T-cell (primary cell): ENCODE measurements at regions not wholly inside any gene's neighbourhood (a gene's known extent, or its start where the extent isn't known, plus 50 kb on each side); places are given as distances from the start of the nearest gene placed in this dataset.
"Not testable (repeated sequence)": the region's sequence is repeated elsewhere in the genome, so short reads cannot be mapped to it uniquely, and the experiment has no call there.

ENCODE experiments used
- ATAC-seq, 4 experiments: fragments of 200-7000 bp in 3 of 4; fragments of 150-1000 bp in 1 of 4; cut with Tn5 transposase; replicated peaks in 1 of 4; 1 replicate in 3 of 4; 2 replicates in 1 of 4; pipeline ENCODE4 v1.10.0; 2021; ENCODE audit warnings: moderate library complexity in 3 of 4, mild to moderate bottlenecking in 2 of 4, moderate number of reproducible peaks in 1 of 4
- CTCF ChIA-PET, 2 donors: fragments of 300-600 bp; sonication (Branson Sonifier 250); formaldehyde crosslinking; loops; one replicate each; lab custom pipeline; 2022; ENCODE audit warnings: antibody characterized with exemption in 2 of 2; lab: Charles Lee
- POLR2A ChIA-PET, 2 donors: fragments of 300-600 bp; sonication (Branson Sonifier 250); formaldehyde crosslinking; loops; one replicate each; lab custom pipeline; 2022; ENCODE audit warnings: antibody characterized with exemption in 2 of 2; lab: Charles Lee
- DNase-seq, 35 experiments: peaks; one replicate each; pipeline versions ENCODE4 v3.0.0 to v3.0.0-alpha.2; 2013 to 2023
- H3K27ac ChIP-seq: one replicate; pipeline ENCODE4 v1.5.1; 2013; ENCODE audit warnings: low read length
- H3K27me3 ChIP-seq, 2 experiments: replicated peaks in 1 of 2; 1 replicate in 1 of 2; 2 replicates in 1 of 2; pipeline versions ENCODE4 v1.6.1 to v1.7.0; 2013; ENCODE audit warnings: low read length in 1 of 2, mixed read lengths in 1 of 2; ENCODE audit not compliant: control insufficient read depth in 2 of 2, insufficient read depth in 2 of 2; ENCODE audit errors: extremely low read depth in 1 of 2
- H3K36me3 ChIP-seq, 2 donors: 1 replicate in 1 of 2; 2 replicates in 1 of 2; pipeline versions ENCODE4 v1.6.1 to v1.7.0; 2013; ENCODE audit warnings: low read length in 1 of 2; ENCODE audit not compliant: control insufficient read depth in 2 of 2, insufficient read depth in 1 of 2; ENCODE audit errors: extremely low read depth in 1 of 2
- H3K4me1 ChIP-seq, 2 experiments: 1 replicate in 1 of 2; 2 replicates in 1 of 2; pipeline versions ENCODE4 v1.6.1 to v1.7.0; 2013; ENCODE audit warnings: low read length in 2 of 2, mixed read lengths in 1 of 2; ENCODE audit not compliant: insufficient read depth in 2 of 2, control insufficient read depth in 1 of 2; ENCODE audit errors: extremely low read depth in 1 of 2
- H3K4me3 ChIP-seq, 2 donors: 1 replicate in 1 of 2; 2 replicates in 1 of 2; pipeline versions ENCODE4 v1.5.1 to v1.7.0; 2013; ENCODE audit warnings: mild to moderate bottlenecking in 2 of 2, low read length in 1 of 2, moderate library complexity in 1 of 2; ENCODE audit not compliant: control insufficient read depth in 1 of 2; ENCODE audit errors: extremely low read depth in 1 of 2
- H3K9me3 ChIP-seq: 2 replicates; pipeline ENCODE4 v1.7.0; 2013
- H3K27ac Mint-ChIP-seq, 2 donors: one replicate each; pipeline ENCODE4 v1.8.0; 2020 to 2021; ENCODE audit warnings: mild to moderate bottlenecking in 2 of 2, mixed read lengths in 2 of 2
- H3K27me3 Mint-ChIP-seq, 2 donors: one replicate each; pipeline ENCODE4 v1.8.0; 2021 to 2022; ENCODE audit warnings: mixed read lengths in 2 of 2
- H3K36me3 Mint-ChIP-seq: one replicate; pipeline ENCODE4 v1.8.0; 2021; ENCODE audit warnings: mixed read lengths
- H3K4me1 Mint-ChIP-seq, 3 donors: one replicate each; pipeline ENCODE4 v1.8.0; 2020 to 2022; ENCODE audit warnings: mixed read lengths in 3 of 3, mild to moderate bottlenecking in 1 of 3
- H3K4me3 Mint-ChIP-seq, 3 donors: one replicate each; pipeline ENCODE4 v1.8.0; 2020 to 2022; ENCODE audit warnings: mild to moderate bottlenecking in 3 of 3, mixed read lengths in 3 of 3, moderate library complexity in 3 of 3
- H3K9me3 Mint-ChIP-seq, 3 donors: one replicate each; pipeline ENCODE4 v1.8.0; 2020 to 2022; ENCODE audit warnings: mixed read lengths in 3 of 3
- WGBS: methylation state at CpG from one replicate; pipeline ENCODE4 v1.1.5; 2013; ENCODE audit warnings: missing lambda C conversion rate; ENCODE audit not compliant: insufficient coverage; 5-methylcytosine and 5-hydroxymethylcytosine counted together

DNA sequence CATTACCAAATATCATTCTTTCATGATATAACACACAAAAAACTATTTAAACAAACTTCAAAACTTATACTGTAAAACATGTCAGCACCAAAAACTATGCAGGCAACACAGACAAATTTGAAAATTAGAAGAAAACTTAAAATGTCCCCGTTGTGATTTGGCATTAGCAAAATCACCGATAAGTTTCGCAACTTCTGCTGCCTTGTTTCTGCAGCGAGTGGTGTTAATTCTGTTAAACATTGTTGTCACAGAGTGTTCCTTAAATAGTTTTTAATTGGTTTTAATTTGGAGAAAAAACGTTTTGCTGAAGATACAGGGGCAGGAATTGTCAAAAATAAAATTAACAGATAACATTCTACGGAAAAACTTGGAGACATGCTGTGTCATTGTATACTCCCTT, 160.6 kb downstream of the RPLP1 start:
- Mint-ChIP-seq H3K36me3 (no peaks in the 10 kb centered on the region), H3K9me3 (no peaks in the 10 kb centered on the region), H3K27me3 (no peaks in the 10 kb centered on the region), H3K27ac (no peak overlapping the region), H3K4me3 (no peak overlapping the region), H3K4me1 (no peaks in the 10 kb centered on the region)
- Histone ChIP-seq H3K27ac (no peak overlapping the region), H3K9me3 (no peaks in the 10 kb centered on the region), H3K4me3 (no peak overlapping the region), H3K27me3 (no peaks in the 10 kb centered on the region), H3K4me1 (no peaks in the 10 kb centered on the region), H3K36me3 (no peaks in the 10 kb centered on the region)
- ChIA-PET CTCF (no interaction called here), POLR2A (no interaction called here)
- ATAC-seq (no peak), DNase-seq (no peak)
- WGBS = 95% methylated on average over 4 of the region's 6 CpGs

- H3K9me3 Mint-ChIP-seq = no peaks in the 10 kb centered on the region
Observed at GRCh38 chr15:69613988-69614387, 161.4 kb downstream of the RPLP1 start.

GRCh38 chr15:69615736-69616135, 163.1 kb downstream of the RPLP1 start:
- Mint-ChIP-seq H3K27me3 (no peaks in the 10 kb centered on the region), H3K9me3 (no peaks in the 10 kb centered on the region), H3K27ac (no peak overlapping the region), H3K4me1 (no peaks in the 10 kb centered on the region), H3K36me3 (no peaks in the 10 kb centered on the region), H3K4me3 (no peak overlapping the region)
- Histone ChIP-seq H3K4me3 (no peak overlapping the region), H3K27ac (no peak overlapping the region), H3K9me3 (no peaks in the 10 kb centered on the region), H3K36me3 (no peaks in the 10 kb centered on the region), H3K27me3 (no peaks in the 10 kb centered on the region), H3K4me1 (no peaks in the 10 kb centered on the region)
- ATAC-seq = no peak
- DNase-seq = no peak
- ChIA-PET POLR2A (no interaction called here), CTCF (no interaction called here)
- 93% methylated on average over 2 of the region's 5 CpGs for WGBS

More at GRCh38 chr15:69613988-69614387, 161.4 kb downstream of the RPLP1 start:
- Histone ChIP-seq H3K36me3 (no peaks in the 10 kb centered on the region), H3K27me3 (no peaks in the 10 kb centered on the region), H3K4me3 (no peak overlapping the region), H3K4me1 (no peaks in the 10 kb centered on the region), H3K27ac (no peak overlapping the region), H3K9me3 (no peaks in the 10 kb centered on the region)
- Mint-ChIP-seq H3K4me1 (no peaks in the 10 kb centered on the region), H3K27ac (no peak overlapping the region), H3K27me3 (no peaks in the 10 kb centered on the region), H3K4me3 (no peak overlapping the region), H3K36me3 (no peaks in the 10 kb centered on the region)
- DNase-seq (no peak), ATAC-seq (no peak)
- ChIA-PET CTCF (no interaction called here), POLR2A (no interaction called here)
- no CpG with 5 or more reads among the region's 2 CpGs for WGBS

- Mint-ChIP-seq H3K27me3 (no peaks in the 10 kb centered on the region), H3K9me3 (no peaks in the 10 kb centered on the region), H3K4me1 (no peaks in the 10 kb centered on the region), H3K27ac (no peak overlapping the region), H3K36me3 (no peaks in the 10 kb centered on the region), H3K4me3 (no peak overlapping the region)
- no peak overlapping the region for H3K27ac ChIP-seq
- H3K4me1 ChIP-seq = no peaks in the 10 kb centered on the region
- H3K27me3 ChIP-seq = no peaks in the 10 kb centered on the region
- no CpG with 5 or more reads among the region's 3 CpGs for WGBS
- POLR2A ChIA-PET = no interaction called here
- H3K4me3 ChIP-seq = no peak overlapping the region
- H3K9me3 ChIP-seq = no peaks in the 10 kb centered on the region
- CTCF ChIA-PET = no interaction called here
- H3K36me3 ChIP-seq = no peaks in the 10 kb centered on the region
- ATAC-seq (no peak), DNase-seq (no peak)
Observed at GRCh38 chr15:69616558-69616957, 163.9 kb downstream of the RPLP1 start.

- H3K27ac ChIP-seq, POLR2A ChIA-PET, H3K36me3 ChIP-seq, H3K4me1 ChIP-seq, CTCF ChIA-PET, H3K27me3 Mint-ChIP-seq, H3K27me3 ChIP-seq, H3K4me3 Mint-ChIP-seq, H3K9me3 Mint-ChIP-seq, H3K9me3 ChIP-seq, H3K4me1 Mint-ChIP-seq, DNase-seq, H3K4me3 ChIP-seq, H3K36me3 Mint-ChIP-seq, ATAC-seq, H3K27ac Mint-ChIP-seq: not testable (repeated sequence)
- WGBS = no CpG with 5 or more reads among the region's 4 CpGs
Observed at GRCh38 chr15:69617144-69617543, 164.5 kb downstream of the RPLP1 start.

DNA sequence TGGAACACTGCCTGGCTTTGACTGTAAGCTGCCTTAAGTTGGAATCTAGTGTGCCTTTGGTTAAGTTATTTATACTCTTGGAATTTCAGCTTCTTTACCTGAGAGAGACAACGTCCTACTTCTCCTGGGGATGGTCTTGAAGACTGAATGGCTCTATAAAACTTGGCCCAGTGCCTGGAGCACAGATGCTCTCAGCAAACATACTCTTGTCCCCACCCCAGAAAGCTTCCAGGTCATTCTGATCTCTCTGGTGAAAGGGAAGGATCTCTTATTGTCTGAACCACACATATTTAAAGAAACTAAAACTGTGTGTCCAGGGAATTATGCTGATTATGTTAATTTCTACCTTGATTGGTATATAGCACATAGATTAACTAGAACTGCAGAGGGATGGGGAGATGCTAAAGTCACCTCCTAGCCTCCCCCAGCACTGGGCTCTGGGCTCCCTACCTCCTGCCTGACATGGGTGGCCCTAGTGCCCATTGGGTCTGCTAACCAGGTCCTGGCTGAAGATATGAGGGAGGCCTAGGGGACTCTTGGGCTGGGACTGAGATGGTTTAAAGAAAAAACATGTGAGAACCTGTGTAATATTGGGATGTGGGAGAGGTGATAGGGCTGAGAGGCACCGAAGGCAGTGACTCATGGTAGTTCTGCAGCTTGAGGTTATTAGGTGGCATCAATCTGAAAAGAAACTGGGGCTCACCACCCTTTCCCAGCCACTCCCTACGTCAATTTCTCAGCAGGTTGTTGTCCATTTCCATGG, 171.0 kb downstream of the RPLP1 start:
- no peak overlapping the region for H3K4me3 ChIP-seq
- H3K4me3 Mint-ChIP-seq = no peak overlapping the region
- H3K27me3 ChIP-seq = peaks cover 0 to 16% of the 10 kb centered on the region in 2 experiments
- POLR2A ChIA-PET = interaction anchor here in 1 of 2 donors (0.6 kb wide), 1 partner anchor 1922 kb away, joined by 4 read pairs; no protein-coding TSS in a partner anchor
- H3K36me3 ChIP-seq = no peaks in the 10 kb centered on the region
- H3K27ac Mint-ChIP-seq = no peak overlapping the region
- peaks cover 0 to 8% (median 4%) of the 10 kb centered on the region in 3 donors for H3K4me1 Mint-ChIP-seq
- no peak for ATAC-seq
- WGBS = 100% methylated on average over 1 of the region's 3 CpGs
- H3K9me3 Mint-ChIP-seq = no peaks in the 10 kb centered on the region
- peaks cover 6 to 26% of the 10 kb centered on the region in 2 donors for H3K27me3 Mint-ChIP-seq
- H3K4me1 ChIP-seq = no peaks in the 10 kb centered on the region
- H3K36me3 Mint-ChIP-seq = no peaks in the 10 kb centered on the region
- no peak overlapping the region for H3K27ac ChIP-seq
- no peaks in the 10 kb centered on the region for H3K9me3 ChIP-seq
- CTCF ChIA-PET = no interaction called here
- DNase-seq = no peak
